ENCODE measurements at regions not wholly inside any gene's neighbourhood (a gene's known extent, or its start where the extent isn't known, plus 50 kb on each side); places are given as distances from the start of the nearest gene placed in this dataset.

- no peak for TF ChIP-seq CTCF (IDR thresholded peaks at IDR 0.05)
- no peak for TF ChIP-seq POLR2A (IDR thresholded peaks at IDR 0.05)
Measured at GRCh38 chr9:87054999-87055686, 107.8 kb upstream of the GAS1 start.

Data from suprapubic skin (tissue), 3 donors.